ENCODE measurements at regions not wholly inside any gene's neighbourhood (a gene's known extent, or its start where the extent isn't known, plus 50 kb on each side); places are given as distances from the start of the nearest gene placed in this dataset.

DNA sequence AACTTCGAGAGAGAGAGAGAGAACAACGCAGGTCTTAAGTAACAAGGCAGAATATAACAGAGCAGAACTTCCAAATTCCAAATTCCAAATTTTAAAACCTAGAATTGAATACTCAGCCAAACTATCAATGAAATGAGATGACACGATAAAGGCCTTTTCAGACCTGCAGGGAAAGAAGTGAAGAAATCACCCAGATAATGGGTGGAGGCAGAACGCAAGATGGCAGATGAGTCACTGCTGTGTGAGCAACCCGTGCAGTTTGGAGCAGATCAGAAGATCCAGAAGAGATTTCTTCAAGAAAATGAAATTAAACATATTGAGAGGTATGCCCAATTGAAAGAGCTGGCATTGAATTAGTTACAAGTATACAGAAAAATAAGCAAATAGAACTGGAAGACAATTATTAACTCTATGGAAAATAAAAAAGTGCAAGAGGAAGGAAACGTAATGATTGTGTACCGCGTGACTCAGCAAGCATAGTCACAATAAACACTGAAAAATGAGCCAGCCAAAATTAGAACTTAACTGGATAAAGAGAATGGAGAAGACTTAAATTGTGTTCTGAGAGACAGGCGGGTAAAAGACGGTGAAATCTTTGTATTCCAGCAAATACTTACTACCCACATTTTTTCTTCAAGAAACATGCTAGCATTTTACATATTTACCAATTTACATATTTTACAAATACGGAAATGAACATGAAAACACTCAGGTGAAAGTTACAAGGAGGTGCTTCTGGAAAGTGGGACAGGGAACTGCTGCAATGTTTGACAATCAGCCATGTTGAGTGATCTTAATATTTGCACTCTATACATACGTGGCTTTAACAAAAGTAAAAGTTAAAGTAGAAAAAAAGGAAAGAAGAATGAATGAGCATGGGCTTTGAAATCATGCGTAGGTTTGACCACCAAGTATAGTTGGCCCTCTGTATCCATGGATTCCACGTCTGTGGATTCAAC is 87.9 kb upstream of the CDYL start:
- TF ChIP-seq, protein P1, sequence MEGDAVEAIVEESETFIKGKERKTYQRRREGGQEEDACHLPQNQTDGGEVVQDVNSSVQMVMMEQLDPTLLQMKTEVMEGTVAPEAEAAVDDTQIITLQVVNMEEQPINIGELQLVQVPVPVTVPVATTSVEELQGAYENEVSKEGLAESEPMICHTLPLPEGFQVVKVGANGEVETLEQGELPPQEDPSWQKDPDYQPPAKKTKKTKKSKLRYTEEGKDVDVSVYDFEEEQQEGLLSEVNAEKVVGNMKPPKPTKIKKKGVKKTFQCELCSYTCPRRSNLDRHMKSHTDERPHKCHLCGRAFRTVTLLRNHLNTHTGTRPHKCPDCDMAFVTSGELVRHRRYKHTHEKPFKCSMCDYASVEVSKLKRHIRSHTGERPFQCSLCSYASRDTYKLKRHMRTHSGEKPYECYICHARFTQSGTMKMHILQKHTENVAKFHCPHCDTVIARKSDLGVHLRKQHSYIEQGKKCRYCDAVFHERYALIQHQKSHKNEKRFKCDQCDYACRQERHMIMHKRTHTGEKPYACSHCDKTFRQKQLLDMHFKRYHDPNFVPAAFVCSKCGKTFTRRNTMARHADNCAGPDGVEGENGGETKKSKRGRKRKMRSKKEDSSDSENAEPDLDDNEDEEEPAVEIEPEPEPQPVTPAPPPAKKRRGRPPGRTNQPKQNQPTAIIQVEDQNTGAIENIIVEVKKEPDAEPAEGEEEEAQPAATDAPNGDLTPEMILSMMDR (IDR thresholded peaks at IDR 0.05): no peak
- TF ChIP-seq POLR2A (IDR thresholded peaks at IDR 0.05): no peak

All from lower leg skin (tissue), 3 donors.